ENCODE measurements at regions not wholly inside any gene's neighbourhood (a gene's known extent, or its start where the extent isn't known, plus 50 kb on each side); places are given as distances from the start of the nearest gene placed in this dataset.

- no peak for DNase-seq
These were observed 680.0 kb downstream of the SEMA5A start for GRCh38 chr5:8865686-8866374.

GRCh38 chr5:8868283-8868682, 677.6 kb downstream of the SEMA5A start:
- no peak for DNase-seq

GRCh38 chr5:8869932-8870331, 675.9 kb downstream of the SEMA5A start:
- DNase-seq, result no peak

GRCh38 chr5:8870349-8870958, 675.4 kb downstream of the SEMA5A start:
- DNase-seq, result no peak

GRCh38 chr5:8870959-8871355, 674.9 kb downstream of the SEMA5A start:
- peak; percentile 57 for DNase-seq

GRCh38 chr5:8871446-8871845, 674.4 kb downstream of the SEMA5A start:
- no peak for DNase-seq

GRCh38 chr5:8875722-8876121, 670.2 kb downstream of the SEMA5A start:
- no peak for DNase-seq

GRCh38 chr5:8879248-8879647, 666.6 kb downstream of the SEMA5A start:
- DNase-seq, result no peak

- DNase-seq, result no peak
These were observed 661.8 kb downstream of the SEMA5A start for GRCh38 chr5:8884029-8884428.

- no peak for DNase-seq
These were observed 652.9 kb downstream of the SEMA5A start for GRCh38 chr5:8892926-8893325.

GRCh38 chr5:8894031-8894430, 651.8 kb downstream of the SEMA5A start:
- DNase-seq, result no peak

- no peak for DNase-seq
These were observed 650.8 kb downstream of the SEMA5A start for GRCh38 chr5:8895062-8895461.

GRCh38 chr5:8895599-8895998, 650.3 kb downstream of the SEMA5A start:
- DNase-seq, result no peak

- no peak for DNase-seq
These were observed 648.6 kb downstream of the SEMA5A start for GRCh38 chr5:8897316-8897715.

- peak; percentile 56 for DNase-seq
These were observed 640.9 kb downstream of the SEMA5A start for GRCh38 chr5:8905021-8905420.

- DNase-seq, result peak; percentile 65
These were observed 639.4 kb downstream of the SEMA5A start for GRCh38 chr5:8906303-8906967.

GRCh38 chr5:8907168-8907868, 638.6 kb downstream of the SEMA5A start:
- peak; percentile 87 for DNase-seq

GRCh38 chr5:8908055-8908683, 637.7 kb downstream of the SEMA5A start:
- peak; percentile 31 for DNase-seq

GRCh38 chr5:8912106-8912505, 633.8 kb downstream of the SEMA5A start:
- DNase-seq, result peak; percentile 31

GRCh38 chr5:8913522-8913921, 632.4 kb downstream of the SEMA5A start:
- DNase-seq, result no peak

- DNase-seq, result peak; percentile 18
These were observed 626.8 kb downstream of the SEMA5A start for GRCh38 chr5:8919096-8919495.

GRCh38 chr5:8923526-8923925, 622.3 kb downstream of the SEMA5A start:
- no peak for DNase-seq
